ENCODE measurements at regions not wholly inside any gene's neighbourhood (a gene's known extent, or its start where the extent isn't known, plus 50 kb on each side); places are given as distances from the start of the nearest gene placed in this dataset.

DNA sequence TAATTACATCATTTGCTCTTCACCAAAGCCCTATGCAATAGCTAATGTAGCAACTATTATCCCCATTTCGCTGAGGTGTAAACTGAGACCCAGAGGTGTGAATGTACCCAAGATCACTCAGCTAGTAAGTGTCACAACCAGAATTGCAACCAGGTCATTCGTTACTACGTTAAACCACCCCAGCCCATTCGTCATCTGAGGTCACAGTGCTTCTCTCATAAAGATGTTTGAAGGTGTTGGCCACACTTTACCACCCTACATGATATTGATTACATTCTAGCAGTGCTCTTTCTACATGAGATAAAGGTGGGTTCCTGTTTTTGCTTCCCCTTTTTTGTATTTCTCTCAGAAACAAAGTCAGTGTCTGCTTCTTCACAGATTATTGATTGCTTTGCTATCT, 195.3 kb downstream of the ZBTB18 start:
- Mint-ChIP-seq H3K27ac (ENCODE audit: unreplicated experiment) (no peak overlapping the region), H3K4me3 (ENCODE audit: unreplicated experiment) (no peak overlapping the region), H3K27me3 (ENCODE audit: insufficient read depth, unreplicated experiment) (no peaks in the 10 kb centered on the region), H3K4me1 (ENCODE audit: low read depth, unreplicated experiment) (no peaks in the 10 kb centered on the region), H3K9me3 (ENCODE audit: unreplicated experiment) (no peaks in the 10 kb centered on the region), H3K36me3 (ENCODE audit: insufficient read depth, unreplicated experiment) (no peaks in the 10 kb centered on the region)
- Histone ChIP-seq H3K4me3 (ENCODE audit: low read depth, low read length) (no peak overlapping the region), H3K4me1 (peaks cover 10% of the 10 kb centered on the region), H3K36me3 (ENCODE audit: control insufficient read depth, insufficient read depth, low read length) (no peaks in the 10 kb centered on the region), H3K27me3 (replicated peaks; ENCODE audit: control insufficient read depth, insufficient read depth, low read length) (no peaks in the 10 kb centered on the region), H3K9me3 (no peaks in the 10 kb centered on the region)
- no peak for DNase-seq
- TF ChIP-seq, protein P1, sequence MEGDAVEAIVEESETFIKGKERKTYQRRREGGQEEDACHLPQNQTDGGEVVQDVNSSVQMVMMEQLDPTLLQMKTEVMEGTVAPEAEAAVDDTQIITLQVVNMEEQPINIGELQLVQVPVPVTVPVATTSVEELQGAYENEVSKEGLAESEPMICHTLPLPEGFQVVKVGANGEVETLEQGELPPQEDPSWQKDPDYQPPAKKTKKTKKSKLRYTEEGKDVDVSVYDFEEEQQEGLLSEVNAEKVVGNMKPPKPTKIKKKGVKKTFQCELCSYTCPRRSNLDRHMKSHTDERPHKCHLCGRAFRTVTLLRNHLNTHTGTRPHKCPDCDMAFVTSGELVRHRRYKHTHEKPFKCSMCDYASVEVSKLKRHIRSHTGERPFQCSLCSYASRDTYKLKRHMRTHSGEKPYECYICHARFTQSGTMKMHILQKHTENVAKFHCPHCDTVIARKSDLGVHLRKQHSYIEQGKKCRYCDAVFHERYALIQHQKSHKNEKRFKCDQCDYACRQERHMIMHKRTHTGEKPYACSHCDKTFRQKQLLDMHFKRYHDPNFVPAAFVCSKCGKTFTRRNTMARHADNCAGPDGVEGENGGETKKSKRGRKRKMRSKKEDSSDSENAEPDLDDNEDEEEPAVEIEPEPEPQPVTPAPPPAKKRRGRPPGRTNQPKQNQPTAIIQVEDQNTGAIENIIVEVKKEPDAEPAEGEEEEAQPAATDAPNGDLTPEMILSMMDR (IDR thresholded peaks at IDR 0.05; ENCODE audit: insufficient read depth in 1 of 2, low read depth in 1 of 2, low read length in 1 of 2, severe bottlenecking in 1 of 2, unreplicated experiment in 1 of 2) = no peak
- intact Hi-C loops (cut with micrococcal nuclease; ENCODE audit: unreplicated experiment) = no loop called here
- no TSS peak for BruUV-seq (replicated peaks)
- POLR2A ChIA-PET = no interaction called here
- CTCF ChIA-PET = no interaction called here

DNA sequence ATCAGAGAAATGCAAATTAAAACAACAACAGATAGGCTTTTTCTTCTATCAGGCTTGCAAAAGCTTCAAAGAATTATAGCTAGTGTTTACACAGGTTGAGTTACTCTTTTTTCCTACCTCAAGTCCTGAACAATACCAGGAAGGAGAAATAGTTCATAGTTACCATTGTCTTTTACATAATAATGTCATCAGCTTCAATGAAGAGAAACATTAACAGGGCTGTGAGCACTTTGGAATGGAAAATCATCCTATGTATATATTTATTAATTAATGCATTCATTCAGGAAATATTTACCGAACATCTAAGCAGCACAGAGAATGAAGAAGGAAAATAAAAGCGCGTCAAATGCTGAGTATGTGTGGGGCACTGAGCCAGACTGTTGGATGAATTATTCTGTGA, 197.3 kb downstream of the ZBTB18 start:
- no peaks in the 10 kb centered on the region for H3K4me1 Mint-ChIP-seq (ENCODE audit: low read depth, unreplicated experiment)
- POLR2A ChIA-PET = no interaction called here
- H3K27ac Mint-ChIP-seq (ENCODE audit: unreplicated experiment) = no peak overlapping the region

DNA sequence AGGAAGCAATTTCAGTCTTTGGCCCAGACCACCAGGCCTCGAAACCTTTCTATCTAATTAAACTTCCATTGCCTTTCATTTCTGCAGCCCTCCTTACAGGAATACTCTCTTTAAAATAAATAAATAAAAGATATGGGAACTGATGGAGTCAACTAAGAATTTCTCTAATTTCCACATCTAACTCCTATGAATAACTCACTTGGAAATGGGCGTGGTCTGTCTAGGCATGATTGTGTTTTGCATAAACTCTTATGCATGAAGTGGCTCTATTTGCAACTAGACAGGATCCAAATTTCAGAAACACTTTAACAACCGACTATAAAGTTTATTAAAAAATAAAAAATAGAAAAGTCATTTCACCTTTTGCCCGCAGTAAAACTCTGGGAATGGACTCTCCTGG, 199.5 kb downstream of the ADSS2 start:
- H3K9me3 Mint-ChIP-seq (ENCODE audit: unreplicated experiment) = no peaks in the 10 kb centered on the region
- intact Hi-C loops (cut with micrococcal nuclease; ENCODE audit: unreplicated experiment) = no loop called here
- ChIA-PET CTCF (no interaction called here), POLR2A (no interaction called here)
- H3K9me3 ChIP-seq = no peaks in the 10 kb centered on the region
- TF ChIP-seq, protein P1 (IDR thresholded peaks at IDR 0.05; ENCODE audit: insufficient read depth in 1 of 2, low read depth in 1 of 2, low read length in 1 of 2, severe bottlenecking in 1 of 2, unreplicated experiment in 1 of 2) = no peak
- no peaks in the 10 kb centered on the region for H3K27me3 Mint-ChIP-seq (ENCODE audit: insufficient read depth, unreplicated experiment)
- no TSS peak for BruUV-seq (replicated peaks)
- no peaks in the 10 kb centered on the region for H3K4me1 Mint-ChIP-seq (ENCODE audit: low read depth, unreplicated experiment)
- no peaks in the 10 kb centered on the region for H3K36me3 Mint-ChIP-seq (ENCODE audit: insufficient read depth, unreplicated experiment)
- no peaks in the 10 kb centered on the region for H3K4me1 ChIP-seq
- H3K4me3 ChIP-seq (ENCODE audit: low read depth, low read length) = no peak overlapping the region
- H3K36me3 ChIP-seq (ENCODE audit: control insufficient read depth, insufficient read depth, low read length) = no peaks in the 10 kb centered on the region
- no peaks in the 10 kb centered on the region for H3K27me3 ChIP-seq (replicated peaks; ENCODE audit: control insufficient read depth, insufficient read depth, low read length)
- no peak overlapping the region for H3K27ac Mint-ChIP-seq (ENCODE audit: unreplicated experiment)
- no peak for DNase-seq
- H3K4me3 Mint-ChIP-seq (ENCODE audit: unreplicated experiment) = no peak overlapping the region

More for the DNA sequence above, 197.3 kb downstream of the ZBTB18 start:
- Mint-ChIP-seq H3K36me3 (ENCODE audit: insufficient read depth, unreplicated experiment) (no peaks in the 10 kb centered on the region), H3K4me3 (ENCODE audit: unreplicated experiment) (no peak overlapping the region), H3K9me3 (ENCODE audit: unreplicated experiment) (no peaks in the 10 kb centered on the region), H3K27me3 (ENCODE audit: insufficient read depth, unreplicated experiment) (no peaks in the 10 kb centered on the region)
- CTCF ChIA-PET = no interaction called here
- Histone ChIP-seq H3K27me3 (replicated peaks; ENCODE audit: control insufficient read depth, insufficient read depth, low read length) (no peaks in the 10 kb centered on the region), H3K4me1 (no peaks in the 10 kb centered on the region), H3K4me3 (ENCODE audit: low read depth, low read length) (no peak overlapping the region), H3K9me3 (no peaks in the 10 kb centered on the region), H3K36me3 (ENCODE audit: control insufficient read depth, insufficient read depth, low read length) (no peaks in the 10 kb centered on the region)
- TF ChIP-seq, protein P1 (IDR thresholded peaks at IDR 0.05; ENCODE audit: insufficient read depth in 1 of 2, low read depth in 1 of 2, low read length in 1 of 2, severe bottlenecking in 1 of 2, unreplicated experiment in 1 of 2) = no peak
- BruUV-seq (replicated peaks) = no TSS peak
- intact Hi-C loops (cut with micrococcal nuclease; ENCODE audit: unreplicated experiment) = no loop called here
- no peak for DNase-seq

Data from Caco-2 (cell line).